ENCODE measurements at regions not wholly inside any gene's neighbourhood (a gene's known extent, or its start where the extent isn't known, plus 50 kb on each side); places are given as distances from the start of the nearest gene placed in this dataset.

GRCh38 chr2:14424478-14425390 is 207.8 kb upstream of the LRATD1 start:
- Mint-ChIP-seq H3K9me3 (peaks cover 4% of the 10 kb centered on the region), H3K4me1 (no peaks in the 10 kb centered on the region), H3K27me3 (no peaks in the 10 kb centered on the region), H3K36me3 (ENCODE audit: low read depth) (no peaks in the 10 kb centered on the region), H3K4me3 (no peak overlapping the region), H3K27ac (no peak overlapping the region)
- DNase-seq: no peak
- intact Hi-C loops (cut with micrococcal nuclease): no loop called here

- no peaks in the 10 kb centered on the region for H3K27me3 Mint-ChIP-seq
- no peaks in the 10 kb centered on the region for H3K4me1 Mint-ChIP-seq
- intact Hi-C loops (cut with micrococcal nuclease): no loop called here
- H3K27ac Mint-ChIP-seq: no peak overlapping the region
- no peaks in the 10 kb centered on the region for H3K36me3 Mint-ChIP-seq (ENCODE audit: low read depth)
- H3K4me3 Mint-ChIP-seq: no peak overlapping the region
- peaks cover 4% of the 10 kb centered on the region for H3K9me3 Mint-ChIP-seq
- no peak for DNase-seq
Observed at GRCh38 chr2:14425869-14426268, 206.6 kb upstream of the LRATD1 start.

- Mint-ChIP-seq H3K4me3 (no peak overlapping the region), H3K9me3 (peaks cover 7% of the 10 kb centered on the region), H3K4me1 (no peaks in the 10 kb centered on the region), H3K36me3 (ENCODE audit: low read depth) (no peaks in the 10 kb centered on the region), H3K27me3 (no peaks in the 10 kb centered on the region), H3K27ac (no peak overlapping the region)
- no peak for DNase-seq
- intact Hi-C loops (cut with micrococcal nuclease): no loop called here
Observed at GRCh38 chr2:14428056-14428455, 204.5 kb upstream of the LRATD1 start.

- no peak for DNase-seq
- Mint-ChIP-seq H3K27me3 (no peaks in the 10 kb centered on the region), H3K4me1 (no peaks in the 10 kb centered on the region), H3K36me3 (ENCODE audit: low read depth) (no peaks in the 10 kb centered on the region), H3K27ac (no peak overlapping the region), H3K9me3 (peaks cover 11% of the 10 kb centered on the region), H3K4me3 (no peak overlapping the region)
- intact Hi-C loops (cut with micrococcal nuclease): no loop called here
Observed at GRCh38 chr2:14433946-14434495, 198.5 kb upstream of the LRATD1 start.

DNA sequence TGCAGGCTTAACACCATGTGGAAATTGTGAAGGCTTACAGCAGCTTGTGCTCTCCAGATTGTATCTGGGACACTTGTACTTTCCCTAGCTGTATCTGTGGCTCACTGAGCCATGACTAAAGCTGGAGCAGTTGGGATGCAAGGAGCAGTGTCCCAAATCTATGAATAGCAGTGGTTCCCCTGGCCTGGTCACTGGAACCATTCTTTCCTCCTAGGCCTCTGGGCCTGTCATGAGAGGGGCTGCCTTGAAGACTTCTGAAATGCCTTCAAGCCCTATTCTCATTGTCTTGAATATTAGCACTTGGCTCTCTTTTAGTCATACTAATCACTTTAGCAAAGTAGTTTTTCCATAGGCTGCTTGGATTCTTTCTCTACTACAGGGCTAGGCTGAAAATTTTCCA is 186.8 kb upstream of the LRATD1 start:
- no peak overlapping the region for H3K4me3 Mint-ChIP-seq
- intact Hi-C loops (cut with micrococcal nuclease): no loop called here
- H3K27me3 Mint-ChIP-seq: no peaks in the 10 kb centered on the region
- H3K4me1 Mint-ChIP-seq: no peaks in the 10 kb centered on the region
- H3K36me3 Mint-ChIP-seq (ENCODE audit: low read depth): no peaks in the 10 kb centered on the region
- H3K9me3 Mint-ChIP-seq: peaks cover 8% of the 10 kb centered on the region
- no peak overlapping the region for H3K27ac Mint-ChIP-seq
- DNase-seq: no peak

DNA sequence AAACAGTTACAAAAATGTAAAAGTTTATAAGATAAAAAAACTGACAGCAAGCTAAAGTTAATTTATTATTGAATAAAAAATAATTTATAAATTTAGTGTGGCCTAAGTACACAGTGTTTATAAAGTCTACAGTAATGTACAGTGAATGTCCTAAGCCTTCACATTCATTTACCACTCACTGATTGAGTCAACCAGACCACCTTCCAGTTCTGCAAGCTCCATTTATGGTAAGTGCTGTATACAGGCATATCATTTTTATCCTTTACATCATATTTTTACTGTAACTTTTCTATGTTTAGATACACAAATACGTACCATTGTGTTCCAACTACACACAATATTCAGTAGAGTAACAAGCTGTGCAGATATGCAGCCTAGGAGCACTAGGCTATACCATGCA is 184.2 kb upstream of the LRATD1 start:
- Mint-ChIP-seq H3K27ac (no peak overlapping the region), H3K4me1 (no peaks in the 10 kb centered on the region), H3K27me3 (no peaks in the 10 kb centered on the region), H3K9me3 (peaks cover 8% of the 10 kb centered on the region), H3K4me3 (no peak overlapping the region), H3K36me3 (ENCODE audit: low read depth) (no peaks in the 10 kb centered on the region)
- DNase-seq: no peak
- intact Hi-C loops (cut with micrococcal nuclease): no loop called here

DNA sequence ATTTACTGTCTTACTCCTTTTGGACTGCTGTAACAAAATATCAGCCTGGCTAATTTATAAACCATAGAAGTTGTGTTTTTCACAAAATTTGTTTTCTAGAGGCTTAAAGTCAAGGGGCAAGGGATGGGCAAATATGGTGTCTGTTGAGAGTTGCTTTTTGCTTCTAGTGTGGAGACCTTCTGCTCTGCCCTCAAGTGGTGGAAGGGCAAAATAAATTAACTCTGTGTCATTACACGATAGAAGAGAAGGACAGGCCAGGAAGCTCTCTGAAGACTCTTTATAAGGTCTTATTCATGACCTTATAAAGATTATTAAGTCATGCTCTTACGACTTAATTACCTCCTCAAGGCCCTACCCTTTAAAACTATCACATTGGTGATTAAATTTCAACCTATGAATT is 181.2 kb upstream of the LRATD1 start:
- Mint-ChIP-seq H3K27ac (no peak overlapping the region), H3K36me3 (ENCODE audit: low read depth) (no peaks in the 10 kb centered on the region), H3K4me1 (no peaks in the 10 kb centered on the region), H3K9me3 (peaks cover 4% of the 10 kb centered on the region), H3K4me3 (no peak overlapping the region), H3K27me3 (no peaks in the 10 kb centered on the region)
- DNase-seq: no peak
- intact Hi-C loops (cut with micrococcal nuclease): no loop called here

GRCh38 chr2:14454202-14454601 is 178.3 kb upstream of the LRATD1 start:
- Mint-ChIP-seq H3K36me3 (ENCODE audit: low read depth) (no peaks in the 10 kb centered on the region), H3K4me3 (no peak overlapping the region), H3K27ac (no peak overlapping the region), H3K27me3 (no peaks in the 10 kb centered on the region), H3K4me1 (no peaks in the 10 kb centered on the region), H3K9me3 (peaks cover 8% of the 10 kb centered on the region)
- intact Hi-C loops (cut with micrococcal nuclease): no loop called here
- no peak for DNase-seq

- H3K27ac Mint-ChIP-seq: no peak overlapping the region
- intact Hi-C loops (cut with micrococcal nuclease): no loop called here
Observed at GRCh38 chr2:14459786-14460325, 172.7 kb upstream of the LRATD1 start.

GRCh38 chr2:14475994-14476393 is 156.5 kb upstream of the LRATD1 start:
- intact Hi-C loops (cut with micrococcal nuclease): no loop called here
- no peaks in the 10 kb centered on the region for H3K36me3 Mint-ChIP-seq (ENCODE audit: low read depth)

More at GRCh38 chr2:14459786-14460325, 172.7 kb upstream of the LRATD1 start:
- no peak for DNase-seq
- H3K36me3 Mint-ChIP-seq (ENCODE audit: low read depth): no peaks in the 10 kb centered on the region
- H3K27me3 Mint-ChIP-seq: no peaks in the 10 kb centered on the region
- peaks cover 9% of the 10 kb centered on the region for H3K9me3 Mint-ChIP-seq
- H3K4me1 Mint-ChIP-seq: no peaks in the 10 kb centered on the region
- no peak overlapping the region for H3K4me3 Mint-ChIP-seq

GRCh38 chr2:14479486-14479885 is 153.0 kb upstream of the LRATD1 start:
- no peaks in the 10 kb centered on the region for H3K27me3 Mint-ChIP-seq
- no peak overlapping the region for H3K27ac Mint-ChIP-seq
- DNase-seq: no peak
- no peaks in the 10 kb centered on the region for H3K9me3 Mint-ChIP-seq
- H3K4me3 Mint-ChIP-seq: no peak overlapping the region
- H3K36me3 Mint-ChIP-seq (ENCODE audit: low read depth): no peaks in the 10 kb centered on the region
- no peaks in the 10 kb centered on the region for H3K4me1 Mint-ChIP-seq
- intact Hi-C loops (cut with micrococcal nuclease): no loop called here

More at GRCh38 chr2:14475994-14476393, 156.5 kb upstream of the LRATD1 start:
- Mint-ChIP-seq H3K4me1 (no peaks in the 10 kb centered on the region), H3K4me3 (no peak overlapping the region), H3K27me3 (no peaks in the 10 kb centered on the region), H3K9me3 (no peaks in the 10 kb centered on the region), H3K27ac (no peak overlapping the region)
- DNase-seq: no peak

DNA sequence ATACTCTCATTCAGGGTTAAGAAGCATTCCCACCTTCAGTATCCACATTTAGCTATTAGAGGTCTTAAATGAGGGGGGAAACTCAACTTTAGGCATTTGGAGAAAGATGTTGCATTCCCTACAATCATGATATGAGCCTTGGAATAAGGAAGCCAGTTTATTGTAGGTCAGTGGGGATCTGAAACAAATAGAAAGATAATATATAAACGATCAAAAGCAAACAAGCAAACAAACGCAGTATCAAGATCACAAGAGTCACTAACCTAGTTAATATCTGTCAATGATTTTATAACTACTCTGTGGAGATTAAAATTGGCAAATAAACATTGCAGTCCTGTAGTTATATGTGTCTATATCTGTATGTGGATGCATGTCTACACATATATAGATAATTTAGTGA is 152.4 kb upstream of the LRATD1 start:
- Mint-ChIP-seq H3K4me1 (no peaks in the 10 kb centered on the region), H3K9me3 (no peaks in the 10 kb centered on the region), H3K36me3 (ENCODE audit: low read depth) (no peaks in the 10 kb centered on the region), H3K27ac (no peak overlapping the region), H3K27me3 (no peaks in the 10 kb centered on the region), H3K4me3 (no peak overlapping the region)
- intact Hi-C loops (cut with micrococcal nuclease): no loop called here
- DNase-seq: no peak

DNA sequence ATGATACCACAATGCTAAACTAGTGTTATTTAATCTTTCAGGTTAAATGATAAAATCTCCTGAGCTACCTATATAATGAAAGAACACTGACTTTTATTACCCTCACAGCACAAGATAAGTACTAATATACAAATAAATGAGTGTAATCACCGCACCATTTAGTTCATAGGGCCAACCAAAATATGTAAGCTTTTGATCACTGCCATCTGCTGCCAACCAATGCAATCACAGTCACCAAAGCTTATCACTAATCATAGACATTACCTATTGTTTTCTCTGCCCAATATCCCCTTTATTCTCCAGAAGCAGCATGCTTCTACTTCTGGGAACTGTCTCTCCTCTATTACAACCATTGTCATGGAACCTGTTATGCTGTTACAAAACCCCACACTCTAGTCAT is 151.6 kb upstream of the LRATD1 start:
- Mint-ChIP-seq H3K4me1 (no peaks in the 10 kb centered on the region), H3K4me3 (no peak overlapping the region), H3K27ac (no peak overlapping the region), H3K36me3 (ENCODE audit: low read depth) (no peaks in the 10 kb centered on the region), H3K27me3 (no peaks in the 10 kb centered on the region), H3K9me3 (no peaks in the 10 kb centered on the region)
- no peak for DNase-seq
- intact Hi-C loops (cut with micrococcal nuclease): no loop called here

DNA sequence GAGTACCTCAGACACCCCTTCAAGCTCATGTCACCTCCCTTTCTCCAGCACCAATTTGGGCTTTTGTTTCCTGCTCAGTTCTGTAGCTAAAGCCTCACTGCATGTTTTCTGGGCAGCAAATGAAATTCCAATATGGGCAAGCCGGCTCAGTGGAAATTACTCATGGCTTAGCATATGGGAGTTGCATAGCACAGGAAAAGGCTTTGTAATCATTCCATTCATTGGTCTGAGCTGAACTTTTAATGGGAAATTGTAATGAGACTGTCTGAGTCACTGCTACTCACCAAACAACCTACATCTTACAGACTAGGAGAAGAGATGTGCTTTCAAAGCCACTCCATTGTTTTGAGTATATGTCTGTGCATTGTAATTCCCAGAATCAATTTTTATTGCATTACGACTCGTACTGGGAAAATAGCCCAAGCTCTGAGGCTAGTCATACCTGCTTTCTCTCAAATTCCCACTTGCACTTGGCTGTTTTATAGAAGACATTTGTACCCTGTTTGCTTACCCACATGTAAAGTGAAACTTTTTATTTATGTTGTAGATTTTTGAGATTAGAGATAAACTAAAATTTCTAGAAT is 139.5 kb upstream of the LRATD1 start:
- DNase-seq: no peak
- Mint-ChIP-seq H3K4me3 (no peak overlapping the region), H3K36me3 (ENCODE audit: low read depth) (no peaks in the 10 kb centered on the region), H3K27ac (no peak overlapping the region), H3K4me1 (no peaks in the 10 kb centered on the region), H3K9me3 (no peaks in the 10 kb centered on the region), H3K27me3 (no peaks in the 10 kb centered on the region)
- intact Hi-C loops (cut with micrococcal nuclease): no loop called here
